Panc1 (cell line): ENCODE measurements at regions not wholly inside any gene's neighbourhood (a gene's known extent, or its start where the extent isn't known, plus 50 kb on each side); places are given as distances from the start of the nearest gene placed in this dataset.

ENCODE experiments used
- POLR2AphosphoS5 ChIP-seq: IDR thresholded peaks from 2 replicates; pipeline ENCODE4 v1.6.1; 2012; ENCODE audit warnings: mild to moderate bottlenecking, low read depth, low read length, moderate library complexity
- TF ChIP-seq, protein P1 (sequence below): fragments of 450-650 bp; IDR thresholded peaks from 2 replicates; pipeline ENCODE4 v1.5.1; 2017; ENCODE audit warnings: mild to moderate bottlenecking
- TF ChIP-seq, protein P2 (sequence below), 2 experiments: IDR thresholded peaks; 2 replicates each; pipeline ENCODE4 v1.6.1; 2011 to 2012; ENCODE audit warnings: low read depth in 2 of 2, control low read depth in 1 of 2, low read length in 1 of 2, mild to moderate bottlenecking in 1 of 2, moderate library complexity in 1 of 2; ENCODE audit not compliant: insufficient read depth in 1 of 2

DNA sequence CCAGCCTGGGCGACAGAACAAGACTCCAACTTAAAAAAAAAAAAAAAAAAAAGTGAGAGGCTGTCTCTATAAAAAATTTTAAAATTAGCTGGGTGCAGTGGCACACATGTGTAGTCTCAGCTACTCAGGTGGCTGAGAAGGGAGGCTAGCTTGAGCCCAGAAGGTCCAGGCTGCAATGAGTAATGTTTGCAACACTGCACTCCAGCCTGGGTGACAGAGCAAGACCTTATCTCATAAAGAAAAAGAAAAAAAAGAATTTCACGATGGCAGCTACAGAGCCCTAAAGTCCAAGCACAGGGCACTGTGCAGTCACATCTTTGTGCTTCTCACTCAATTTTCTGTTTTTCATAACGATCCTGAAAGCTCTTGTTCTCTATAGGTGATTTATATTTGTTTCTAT, 209.5 kb upstream of the KCTD7 start:
- TF ChIP-seq, protein P1, sequence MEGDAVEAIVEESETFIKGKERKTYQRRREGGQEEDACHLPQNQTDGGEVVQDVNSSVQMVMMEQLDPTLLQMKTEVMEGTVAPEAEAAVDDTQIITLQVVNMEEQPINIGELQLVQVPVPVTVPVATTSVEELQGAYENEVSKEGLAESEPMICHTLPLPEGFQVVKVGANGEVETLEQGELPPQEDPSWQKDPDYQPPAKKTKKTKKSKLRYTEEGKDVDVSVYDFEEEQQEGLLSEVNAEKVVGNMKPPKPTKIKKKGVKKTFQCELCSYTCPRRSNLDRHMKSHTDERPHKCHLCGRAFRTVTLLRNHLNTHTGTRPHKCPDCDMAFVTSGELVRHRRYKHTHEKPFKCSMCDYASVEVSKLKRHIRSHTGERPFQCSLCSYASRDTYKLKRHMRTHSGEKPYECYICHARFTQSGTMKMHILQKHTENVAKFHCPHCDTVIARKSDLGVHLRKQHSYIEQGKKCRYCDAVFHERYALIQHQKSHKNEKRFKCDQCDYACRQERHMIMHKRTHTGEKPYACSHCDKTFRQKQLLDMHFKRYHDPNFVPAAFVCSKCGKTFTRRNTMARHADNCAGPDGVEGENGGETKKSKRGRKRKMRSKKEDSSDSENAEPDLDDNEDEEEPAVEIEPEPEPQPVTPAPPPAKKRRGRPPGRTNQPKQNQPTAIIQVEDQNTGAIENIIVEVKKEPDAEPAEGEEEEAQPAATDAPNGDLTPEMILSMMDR, result no peak
- TF ChIP-seq, protein P2, sequence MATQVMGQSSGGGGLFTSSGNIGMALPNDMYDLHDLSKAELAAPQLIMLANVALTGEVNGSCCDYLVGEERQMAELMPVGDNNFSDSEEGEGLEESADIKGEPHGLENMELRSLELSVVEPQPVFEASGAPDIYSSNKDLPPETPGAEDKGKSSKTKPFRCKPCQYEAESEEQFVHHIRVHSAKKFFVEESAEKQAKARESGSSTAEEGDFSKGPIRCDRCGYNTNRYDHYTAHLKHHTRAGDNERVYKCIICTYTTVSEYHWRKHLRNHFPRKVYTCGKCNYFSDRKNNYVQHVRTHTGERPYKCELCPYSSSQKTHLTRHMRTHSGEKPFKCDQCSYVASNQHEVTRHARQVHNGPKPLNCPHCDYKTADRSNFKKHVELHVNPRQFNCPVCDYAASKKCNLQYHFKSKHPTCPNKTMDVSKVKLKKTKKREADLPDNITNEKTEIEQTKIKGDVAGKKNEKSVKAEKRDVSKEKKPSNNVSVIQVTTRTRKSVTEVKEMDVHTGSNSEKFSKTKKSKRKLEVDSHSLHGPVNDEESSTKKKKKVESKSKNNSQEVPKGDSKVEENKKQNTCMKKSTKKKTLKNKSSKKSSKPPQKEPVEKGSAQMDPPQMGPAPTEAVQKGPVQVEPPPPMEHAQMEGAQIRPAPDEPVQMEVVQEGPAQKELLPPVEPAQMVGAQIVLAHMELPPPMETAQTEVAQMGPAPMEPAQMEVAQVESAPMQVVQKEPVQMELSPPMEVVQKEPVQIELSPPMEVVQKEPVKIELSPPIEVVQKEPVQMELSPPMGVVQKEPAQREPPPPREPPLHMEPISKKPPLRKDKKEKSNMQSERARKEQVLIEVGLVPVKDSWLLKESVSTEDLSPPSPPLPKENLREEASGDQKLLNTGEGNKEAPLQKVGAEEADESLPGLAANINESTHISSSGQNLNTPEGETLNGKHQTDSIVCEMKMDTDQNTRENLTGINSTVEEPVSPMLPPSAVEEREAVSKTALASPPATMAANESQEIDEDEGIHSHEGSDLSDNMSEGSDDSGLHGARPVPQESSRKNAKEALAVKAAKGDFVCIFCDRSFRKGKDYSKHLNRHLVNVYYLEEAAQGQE (IDR thresholded peaks at IDR 0.05; ENCODE audit: insufficient read depth in 1 of 2, low read depth in 2 of 2, low read length in 1 of 2), result no peak
- no peak for TF ChIP-seq POLR2AphosphoS5
